ENCODE measurements at regions not wholly inside any gene's neighbourhood (a gene's known extent, or its start where the extent isn't known, plus 50 kb on each side); places are given as distances from the start of the nearest gene placed in this dataset.

DNA sequence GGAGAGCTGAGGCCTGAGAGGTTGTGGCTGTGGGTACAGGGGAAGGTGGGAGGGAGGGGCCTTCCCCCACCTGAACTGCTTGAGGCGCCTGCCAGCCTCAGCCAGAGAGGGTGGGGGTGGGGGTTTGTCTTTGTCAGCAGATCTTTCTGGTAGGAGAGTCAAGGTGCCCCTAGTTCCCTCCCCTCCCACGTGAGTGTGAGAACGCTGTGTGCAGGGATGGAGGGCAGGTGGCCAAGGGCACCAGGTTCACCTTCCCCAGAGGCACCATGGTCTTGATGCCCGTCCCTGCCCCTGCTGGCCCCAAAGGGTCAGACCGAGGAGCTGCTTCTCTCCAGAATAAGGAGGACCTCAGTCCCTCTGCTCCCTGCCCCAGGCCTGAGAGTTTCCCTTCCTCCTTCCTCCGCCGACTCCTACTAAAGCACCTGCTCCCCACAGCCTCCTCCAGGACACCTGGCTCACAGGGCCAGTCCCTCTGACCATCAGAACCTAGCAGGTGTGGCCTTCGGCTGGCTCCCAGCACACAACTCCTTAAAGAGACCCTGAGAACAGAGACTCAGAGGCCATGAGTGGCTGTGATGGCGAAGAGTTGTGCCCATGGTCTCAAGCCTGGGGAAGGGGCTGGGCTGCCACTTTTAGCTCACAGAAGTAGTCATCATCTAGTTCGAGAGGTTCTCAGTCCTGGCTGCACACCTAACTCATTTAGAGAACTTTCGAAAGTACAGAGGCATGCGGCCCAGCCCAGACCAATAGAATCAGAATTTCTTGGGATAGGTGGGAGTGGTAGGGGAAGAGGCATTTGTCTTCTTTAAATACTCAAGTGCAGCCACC is 113.2 kb upstream of the LHX1 start:
- Histone ChIP-seq H3K9ac (ENCODE audit: low read depth in 1 of 2, low read length in 2 of 2) (no peak overlapping the region), H3K27ac (ENCODE audit: low read depth in 2 of 2, low read length in 2 of 2) (no peak overlapping the region), H3K27me3 (ENCODE audit: control insufficient read depth in 2 of 2, insufficient read depth in 2 of 2, low read length in 2 of 2) (peaks cover 8 to 22% of the 10 kb centered on the region in 2 donors), H3K36me3 (ENCODE audit: control insufficient read depth in 2 of 2, insufficient read depth in 2 of 2, low read length in 2 of 2) (no peaks in the 10 kb centered on the region), H3K4me1 (ENCODE audit: control insufficient read depth in 2 of 2, insufficient read depth in 2 of 2, low read length in 2 of 2) (no peaks in the 10 kb centered on the region), H3K4me3 (ENCODE audit: low read length in 2 of 2) (no peak overlapping the region), H3K9me3 (ENCODE audit: control insufficient read depth in 2 of 2, low read length in 2 of 2) (no peaks in the 10 kb centered on the region)

- H3K27me3 ChIP-seq (ENCODE audit: control insufficient read depth in 2 of 2, insufficient read depth in 2 of 2, low read length in 2 of 2) = peaks cover 9 to 22% of the 10 kb centered on the region in 2 donors
- no peaks in the 10 kb centered on the region for H3K4me1 ChIP-seq (ENCODE audit: control insufficient read depth in 2 of 2, insufficient read depth in 2 of 2, low read length in 2 of 2)
- H3K9ac ChIP-seq (ENCODE audit: low read depth in 1 of 2, low read length in 2 of 2) = no peak overlapping the region
- H3K36me3 ChIP-seq (ENCODE audit: control insufficient read depth in 2 of 2, insufficient read depth in 2 of 2, low read length in 2 of 2) = no peaks in the 10 kb centered on the region
- H3K27ac ChIP-seq (ENCODE audit: low read depth in 2 of 2, low read length in 2 of 2) = no peak overlapping the region
- H3K4me3 ChIP-seq (ENCODE audit: low read length in 2 of 2) = no peak overlapping the region
- H3K9me3 ChIP-seq (ENCODE audit: control insufficient read depth in 2 of 2, low read length in 2 of 2) = no peaks in the 10 kb centered on the region
These were observed 112.6 kb upstream of the LHX1 start for GRCh38 chr17:36824678-36825101.

GRCh38 chr17:36825113-36825512 is 112.2 kb upstream of the LHX1 start:
- Histone ChIP-seq H3K4me3 (ENCODE audit: low read length in 2 of 2) (no peak overlapping the region), H3K27ac (ENCODE audit: low read depth in 2 of 2, low read length in 2 of 2) (no peak overlapping the region), H3K4me1 (ENCODE audit: control insufficient read depth in 2 of 2, insufficient read depth in 2 of 2, low read length in 2 of 2) (no peaks in the 10 kb centered on the region), H3K9ac (ENCODE audit: low read depth in 1 of 2, low read length in 2 of 2) (no peak overlapping the region), H3K36me3 (ENCODE audit: control insufficient read depth in 2 of 2, insufficient read depth in 2 of 2, low read length in 2 of 2) (no peaks in the 10 kb centered on the region), H3K27me3 (ENCODE audit: control insufficient read depth in 2 of 2, insufficient read depth in 2 of 2, low read length in 2 of 2) (peaks cover 11 to 22% of the 10 kb centered on the region in 2 donors), H3K9me3 (ENCODE audit: control insufficient read depth in 2 of 2, low read length in 2 of 2) (no peaks in the 10 kb centered on the region)

- H3K4me1 ChIP-seq (ENCODE audit: control insufficient read depth in 2 of 2, insufficient read depth in 2 of 2, low read length in 2 of 2) = no peaks in the 10 kb centered on the region
- no peak overlapping the region for H3K9ac ChIP-seq (ENCODE audit: low read depth in 1 of 2, low read length in 2 of 2)
- H3K9me3 ChIP-seq (ENCODE audit: control insufficient read depth in 2 of 2, low read length in 2 of 2) = no peaks in the 10 kb centered on the region
- H3K4me3 ChIP-seq (ENCODE audit: low read length in 2 of 2) = no peak overlapping the region
- no peaks in the 10 kb centered on the region for H3K36me3 ChIP-seq (ENCODE audit: control insufficient read depth in 2 of 2, insufficient read depth in 2 of 2, low read length in 2 of 2)
- peaks cover 11 to 22% of the 10 kb centered on the region in 2 donors for H3K27me3 ChIP-seq (ENCODE audit: control insufficient read depth in 2 of 2, insufficient read depth in 2 of 2, low read length in 2 of 2)
- no peak overlapping the region for H3K27ac ChIP-seq (ENCODE audit: low read depth in 2 of 2, low read length in 2 of 2)
These were observed 111.8 kb upstream of the LHX1 start for GRCh38 chr17:36825521-36825920.

DNA sequence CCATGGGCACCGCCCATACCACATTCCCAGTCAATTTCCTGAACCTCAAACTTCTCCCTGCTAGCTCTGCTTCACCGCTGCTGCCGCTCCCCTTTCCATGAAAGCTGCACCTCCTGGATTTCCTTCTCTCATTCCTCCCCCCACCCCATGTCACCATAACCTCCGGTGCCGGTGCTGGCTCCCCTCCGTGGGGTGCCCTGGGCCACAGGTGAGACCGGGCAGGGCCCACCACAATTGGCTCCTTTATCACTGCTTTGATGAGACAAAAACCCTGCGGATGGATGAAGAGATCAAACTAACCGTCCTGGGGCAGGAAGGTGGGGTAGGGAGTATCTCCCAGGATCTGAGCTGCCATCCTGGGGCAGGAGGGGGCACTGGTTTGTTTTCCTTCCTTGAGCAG is 111.3 kb upstream of the LHX1 start:
- Histone ChIP-seq H3K4me1 (ENCODE audit: control insufficient read depth in 2 of 2, insufficient read depth in 2 of 2, low read length in 2 of 2) (no peaks in the 10 kb centered on the region), H3K27me3 (ENCODE audit: control insufficient read depth in 2 of 2, insufficient read depth in 2 of 2, low read length in 2 of 2) (peaks cover 11 to 20% of the 10 kb centered on the region in 2 donors), H3K4me3 (ENCODE audit: low read length in 2 of 2) (no peak overlapping the region), H3K9me3 (ENCODE audit: control insufficient read depth in 2 of 2, low read length in 2 of 2) (no peaks in the 10 kb centered on the region), H3K9ac (ENCODE audit: low read depth in 1 of 2, low read length in 2 of 2) (no peak overlapping the region), H3K36me3 (ENCODE audit: control insufficient read depth in 2 of 2, insufficient read depth in 2 of 2, low read length in 2 of 2) (no peaks in the 10 kb centered on the region), H3K27ac (ENCODE audit: low read depth in 2 of 2, low read length in 2 of 2) (no peak overlapping the region)

- Histone ChIP-seq H3K9ac (ENCODE audit: low read depth in 1 of 2, low read length in 2 of 2) (no peak overlapping the region), H3K36me3 (ENCODE audit: control insufficient read depth in 2 of 2, insufficient read depth in 2 of 2, low read length in 2 of 2) (no peaks in the 10 kb centered on the region), H3K27ac (ENCODE audit: low read depth in 2 of 2, low read length in 2 of 2) (no peak overlapping the region), H3K4me1 (ENCODE audit: control insufficient read depth in 2 of 2, insufficient read depth in 2 of 2, low read length in 2 of 2) (no peaks in the 10 kb centered on the region), H3K4me3 (ENCODE audit: low read length in 2 of 2) (no peak overlapping the region), H3K9me3 (ENCODE audit: control insufficient read depth in 2 of 2, low read length in 2 of 2) (no peaks in the 10 kb centered on the region), H3K27me3 (ENCODE audit: control insufficient read depth in 2 of 2, insufficient read depth in 2 of 2, low read length in 2 of 2) (peaks cover 11 to 15% of the 10 kb centered on the region in 2 donors)
These were observed 110.2 kb upstream of the LHX1 start for GRCh38 chr17:36827081-36827480.

DNA sequence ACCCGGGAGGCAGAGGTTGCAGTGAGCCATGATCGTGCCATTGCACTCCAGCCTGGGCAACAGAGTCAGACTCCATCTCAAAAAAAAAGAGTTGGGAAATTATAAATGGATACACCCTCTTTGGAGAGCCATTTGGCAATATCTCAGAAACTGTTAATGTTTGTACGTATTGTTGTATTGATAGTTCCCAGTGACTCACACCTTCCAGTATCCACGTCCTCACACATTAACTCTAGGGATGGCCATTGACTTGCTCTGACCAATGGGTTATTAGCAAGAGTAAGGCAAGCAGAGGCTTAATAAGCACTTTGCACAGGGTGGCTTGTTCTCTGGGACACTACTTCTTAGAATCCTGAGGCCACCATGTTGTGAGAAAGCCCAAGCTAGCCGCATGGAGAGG is 107.6 kb upstream of the LHX1 start:
- Histone ChIP-seq H3K27ac (ENCODE audit: low read depth in 2 of 2, low read length in 2 of 2) (no peak overlapping the region), H3K27me3 (ENCODE audit: control insufficient read depth in 2 of 2, insufficient read depth in 2 of 2, low read length in 2 of 2) (peaks cover 8 to 15% of the 10 kb centered on the region in 2 donors), H3K9me3 (ENCODE audit: control insufficient read depth in 2 of 2, low read length in 2 of 2) (no peaks in the 10 kb centered on the region), H3K4me1 (ENCODE audit: control insufficient read depth in 2 of 2, insufficient read depth in 2 of 2, low read length in 2 of 2) (no peaks in the 10 kb centered on the region), H3K4me3 (ENCODE audit: low read length in 2 of 2) (no peak overlapping the region), H3K36me3 (ENCODE audit: control insufficient read depth in 2 of 2, insufficient read depth in 2 of 2, low read length in 2 of 2) (no peaks in the 10 kb centered on the region), H3K9ac (ENCODE audit: low read depth in 1 of 2, low read length in 2 of 2) (no peak overlapping the region)

DNA sequence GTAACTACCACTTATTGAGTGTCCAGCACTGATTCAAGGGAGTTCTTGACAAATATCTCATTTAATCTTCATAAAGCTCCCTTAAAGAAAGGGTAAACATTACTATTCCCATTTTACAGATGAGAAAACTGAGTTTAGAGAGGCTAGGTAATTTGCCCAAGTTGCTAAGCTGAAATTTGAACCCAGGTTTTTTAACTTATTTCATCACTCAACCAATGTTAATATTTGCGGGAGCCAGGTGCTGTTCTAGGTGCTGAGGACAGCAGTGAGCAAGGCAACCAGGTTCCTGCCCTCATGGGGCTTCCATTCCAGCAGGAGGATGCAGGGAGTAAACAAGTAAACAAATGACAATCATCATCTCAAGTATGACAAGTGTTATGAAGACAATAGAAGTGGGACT is 104.0 kb upstream of the LHX1 start:
- Histone ChIP-seq H3K9me3 (ENCODE audit: control insufficient read depth in 2 of 2, low read length in 2 of 2) (no peaks in the 10 kb centered on the region), H3K4me3 (ENCODE audit: low read length in 2 of 2) (no peak overlapping the region), H3K27ac (ENCODE audit: low read depth in 2 of 2, low read length in 2 of 2) (no peak overlapping the region), H3K27me3 (ENCODE audit: control insufficient read depth in 2 of 2, insufficient read depth in 2 of 2, low read length in 2 of 2) (peaks cover 0 to 3% of the 10 kb centered on the region in 2 donors), H3K36me3 (ENCODE audit: control insufficient read depth in 2 of 2, insufficient read depth in 2 of 2, low read length in 2 of 2) (no peaks in the 10 kb centered on the region), H3K4me1 (ENCODE audit: control insufficient read depth in 2 of 2, insufficient read depth in 2 of 2, low read length in 2 of 2) (no peaks in the 10 kb centered on the region), H3K9ac (ENCODE audit: low read depth in 1 of 2, low read length in 2 of 2) (no peak overlapping the region)

GRCh38 chr17:36835036-36835435 is 102.2 kb upstream of the LHX1 start:
- H3K9me3 ChIP-seq (ENCODE audit: control insufficient read depth in 2 of 2, low read length in 2 of 2) = no peaks in the 10 kb centered on the region
- H3K9ac ChIP-seq (ENCODE audit: low read depth in 1 of 2, low read length in 2 of 2) = no peak overlapping the region
- H3K4me1 ChIP-seq (ENCODE audit: control insufficient read depth in 2 of 2, insufficient read depth in 2 of 2, low read length in 2 of 2) = no peaks in the 10 kb centered on the region
- H3K27me3 ChIP-seq (ENCODE audit: control insufficient read depth in 2 of 2, insufficient read depth in 2 of 2, low read length in 2 of 2) = peaks cover 0 to 3% of the 10 kb centered on the region in 2 donors
- H3K36me3 ChIP-seq (ENCODE audit: control insufficient read depth in 2 of 2, insufficient read depth in 2 of 2, low read length in 2 of 2) = no peaks in the 10 kb centered on the region
- no peak overlapping the region for H3K4me3 ChIP-seq (ENCODE audit: low read length in 2 of 2)
- no peak overlapping the region for H3K27ac ChIP-seq (ENCODE audit: low read depth in 2 of 2, low read length in 2 of 2)

DNA sequence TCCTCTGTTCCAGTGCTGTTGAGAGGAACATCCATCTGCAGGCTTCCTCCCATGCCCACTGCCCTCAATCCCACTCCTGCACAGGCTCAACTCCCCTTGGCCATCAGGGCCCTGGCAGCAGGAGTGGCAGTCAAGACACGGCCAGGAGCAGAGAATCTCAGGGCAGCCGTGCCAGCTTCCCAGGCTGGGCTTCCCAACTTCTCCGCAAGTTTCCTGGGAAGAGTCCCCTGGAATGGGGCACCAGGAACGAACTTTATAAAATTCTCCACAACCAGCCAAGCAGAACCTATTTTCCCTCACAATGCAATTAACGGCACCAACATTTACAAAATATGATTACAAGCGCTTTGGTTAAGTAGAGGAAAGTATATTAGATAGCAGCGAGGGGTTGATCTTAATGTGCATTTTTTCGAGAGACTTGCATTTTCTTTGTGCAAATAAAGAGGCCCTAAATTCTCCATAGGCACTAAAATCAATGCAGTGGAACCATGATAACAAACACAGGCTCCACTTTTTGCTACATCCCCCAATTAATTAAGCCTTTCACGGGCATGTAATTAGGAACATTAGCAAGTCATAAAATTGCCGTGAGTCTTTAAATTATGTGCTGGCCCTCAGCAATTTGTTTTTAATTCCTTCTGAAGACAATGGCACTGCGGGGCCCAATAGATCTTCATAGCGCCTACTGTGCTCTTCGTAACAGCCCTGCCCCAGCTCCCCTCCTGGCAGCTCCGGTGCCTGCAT is 99.9 kb upstream of the LHX1 start:
- Histone ChIP-seq H3K36me3 (ENCODE audit: control insufficient read depth in 2 of 2, insufficient read depth in 2 of 2, low read length in 2 of 2) (no peaks in the 10 kb centered on the region), H3K27ac (ENCODE audit: low read depth in 2 of 2, low read length in 2 of 2) (no peak overlapping the region), H3K4me3 (ENCODE audit: low read length in 2 of 2) (no peak overlapping the region), H3K9me3 (ENCODE audit: control insufficient read depth in 2 of 2, low read length in 2 of 2) (no peaks in the 10 kb centered on the region), H3K9ac (ENCODE audit: low read depth in 1 of 2, low read length in 2 of 2) (no peak overlapping the region), H3K27me3 (ENCODE audit: control insufficient read depth in 2 of 2, insufficient read depth in 2 of 2, low read length in 2 of 2) (peaks cover 0 to 3% of the 10 kb centered on the region in 2 donors), H3K4me1 (ENCODE audit: control insufficient read depth in 2 of 2, insufficient read depth in 2 of 2, low read length in 2 of 2) (no peaks in the 10 kb centered on the region)
